GM23338 (cell line): ENCODE measurements at regions not wholly inside any gene's neighbourhood (a gene's known extent, or its start where the extent isn't known, plus 50 kb on each side); places are given as distances from the start of the nearest gene placed in this dataset.

Experiments
- EZH2 ChIP-seq: fragments of 200-600 bp; sonication (generic); IDR thresholded peaks from one replicate; pipeline ENCODE4 v1.8.0; 2017; ENCODE audit warnings: antibody characterized with exemption, mild to moderate bottlenecking, low read depth; ENCODE audit not compliant: unreplicated experiment
- EZH2phosphoT487 ChIP-seq: fragments of 200-600 bp; sonication (generic); IDR thresholded peaks from one replicate; pipeline ENCODE4 v1.8.1; 2018; ENCODE audit warnings: antibody characterized with exemption; ENCODE audit not compliant: unreplicated experiment
- POLR2AphosphoS5 ChIP-seq: IDR thresholded peaks from 2 replicates; pipeline ENCODE4 v1.6.1; 2016; ENCODE audit warnings: antibody characterized with exemption, low read depth
- ZNF114 ChIP-seq: fragments of 250-450 bp; sonication (Bioruptor Pico); IDR thresholded peaks from 2 replicates; pipeline ENCODE4 v1.5.0; 2020; ENCODE audit warnings: mild to moderate bottlenecking, moderate library complexity
- TF ChIP-seq, protein P1 (sequence below), 2 experiments: fragments of 200-600 bp in 1 of 2; sonication (generic) in 1 of 2; conservative IDR thresholded peaks; 2 replicates each; pipeline versions ENCODE4 v1.5.1 to v1.6.1; 2016 to 2017; ENCODE audit warnings: antibody characterized with exemption in 2 of 2, low read depth in 2 of 2, mild to moderate bottlenecking in 2 of 2, moderate library complexity in 1 of 2
- TF ChIP-seq, protein P2 (sequence below): IDR thresholded peaks from one replicate; pipeline ENCODE4 v1.6.1; 2018; ENCODE audit warnings: antibody characterized with exemption; ENCODE audit not compliant: unreplicated experiment
- TF ChIP-seq, protein P3 (sequence below): IDR thresholded peaks from 2 replicates; pipeline ENCODE4 v1.6.1; 2016; ENCODE audit warnings: antibody characterized with exemption

DNA sequence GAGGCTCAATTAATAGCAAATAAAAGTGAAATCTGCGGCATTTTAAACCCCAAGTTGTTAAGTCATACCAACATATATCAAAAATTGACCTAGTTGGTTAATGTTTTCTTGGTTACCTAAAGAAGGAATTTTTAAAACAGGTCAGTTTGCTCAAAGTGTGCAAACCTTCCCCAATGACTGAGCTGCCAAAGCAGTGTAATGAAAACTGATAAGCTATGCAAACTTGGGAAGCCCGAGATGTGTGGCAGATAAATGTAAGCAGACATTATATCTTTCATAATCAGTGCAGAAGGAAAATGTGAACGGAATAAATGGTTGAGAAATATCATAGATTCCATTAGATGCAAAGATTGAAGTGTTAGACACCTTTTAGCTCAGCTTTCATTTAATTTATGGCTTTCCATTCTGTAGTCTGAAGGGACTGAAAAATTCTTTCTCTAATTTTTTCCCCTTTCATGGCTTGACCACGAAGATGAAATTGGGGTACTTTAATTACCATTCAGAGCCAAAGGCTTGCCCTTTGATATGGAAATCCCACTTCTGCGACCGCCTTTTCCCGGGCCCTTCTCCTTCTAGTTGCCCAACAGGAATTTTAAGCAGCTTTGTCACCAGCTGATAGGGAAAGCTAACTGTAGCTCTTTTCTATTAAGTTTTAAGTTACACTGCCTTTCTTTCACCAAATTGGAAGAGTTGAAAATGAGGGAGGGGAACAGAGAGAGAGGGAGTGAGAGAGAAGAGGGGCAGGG is 306.6 kb upstream of the SOX5 start:
- TF ChIP-seq, protein P1, sequence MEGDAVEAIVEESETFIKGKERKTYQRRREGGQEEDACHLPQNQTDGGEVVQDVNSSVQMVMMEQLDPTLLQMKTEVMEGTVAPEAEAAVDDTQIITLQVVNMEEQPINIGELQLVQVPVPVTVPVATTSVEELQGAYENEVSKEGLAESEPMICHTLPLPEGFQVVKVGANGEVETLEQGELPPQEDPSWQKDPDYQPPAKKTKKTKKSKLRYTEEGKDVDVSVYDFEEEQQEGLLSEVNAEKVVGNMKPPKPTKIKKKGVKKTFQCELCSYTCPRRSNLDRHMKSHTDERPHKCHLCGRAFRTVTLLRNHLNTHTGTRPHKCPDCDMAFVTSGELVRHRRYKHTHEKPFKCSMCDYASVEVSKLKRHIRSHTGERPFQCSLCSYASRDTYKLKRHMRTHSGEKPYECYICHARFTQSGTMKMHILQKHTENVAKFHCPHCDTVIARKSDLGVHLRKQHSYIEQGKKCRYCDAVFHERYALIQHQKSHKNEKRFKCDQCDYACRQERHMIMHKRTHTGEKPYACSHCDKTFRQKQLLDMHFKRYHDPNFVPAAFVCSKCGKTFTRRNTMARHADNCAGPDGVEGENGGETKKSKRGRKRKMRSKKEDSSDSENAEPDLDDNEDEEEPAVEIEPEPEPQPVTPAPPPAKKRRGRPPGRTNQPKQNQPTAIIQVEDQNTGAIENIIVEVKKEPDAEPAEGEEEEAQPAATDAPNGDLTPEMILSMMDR (conservative IDR thresholded peaks at IDR 0.05; ENCODE audit: low read depth in 2 of 2) = no peak
- TF ChIP-seq, protein P2, sequence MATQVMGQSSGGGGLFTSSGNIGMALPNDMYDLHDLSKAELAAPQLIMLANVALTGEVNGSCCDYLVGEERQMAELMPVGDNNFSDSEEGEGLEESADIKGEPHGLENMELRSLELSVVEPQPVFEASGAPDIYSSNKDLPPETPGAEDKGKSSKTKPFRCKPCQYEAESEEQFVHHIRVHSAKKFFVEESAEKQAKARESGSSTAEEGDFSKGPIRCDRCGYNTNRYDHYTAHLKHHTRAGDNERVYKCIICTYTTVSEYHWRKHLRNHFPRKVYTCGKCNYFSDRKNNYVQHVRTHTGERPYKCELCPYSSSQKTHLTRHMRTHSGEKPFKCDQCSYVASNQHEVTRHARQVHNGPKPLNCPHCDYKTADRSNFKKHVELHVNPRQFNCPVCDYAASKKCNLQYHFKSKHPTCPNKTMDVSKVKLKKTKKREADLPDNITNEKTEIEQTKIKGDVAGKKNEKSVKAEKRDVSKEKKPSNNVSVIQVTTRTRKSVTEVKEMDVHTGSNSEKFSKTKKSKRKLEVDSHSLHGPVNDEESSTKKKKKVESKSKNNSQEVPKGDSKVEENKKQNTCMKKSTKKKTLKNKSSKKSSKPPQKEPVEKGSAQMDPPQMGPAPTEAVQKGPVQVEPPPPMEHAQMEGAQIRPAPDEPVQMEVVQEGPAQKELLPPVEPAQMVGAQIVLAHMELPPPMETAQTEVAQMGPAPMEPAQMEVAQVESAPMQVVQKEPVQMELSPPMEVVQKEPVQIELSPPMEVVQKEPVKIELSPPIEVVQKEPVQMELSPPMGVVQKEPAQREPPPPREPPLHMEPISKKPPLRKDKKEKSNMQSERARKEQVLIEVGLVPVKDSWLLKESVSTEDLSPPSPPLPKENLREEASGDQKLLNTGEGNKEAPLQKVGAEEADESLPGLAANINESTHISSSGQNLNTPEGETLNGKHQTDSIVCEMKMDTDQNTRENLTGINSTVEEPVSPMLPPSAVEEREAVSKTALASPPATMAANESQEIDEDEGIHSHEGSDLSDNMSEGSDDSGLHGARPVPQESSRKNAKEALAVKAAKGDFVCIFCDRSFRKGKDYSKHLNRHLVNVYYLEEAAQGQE = no peak
- TF ChIP-seq, protein P3, sequence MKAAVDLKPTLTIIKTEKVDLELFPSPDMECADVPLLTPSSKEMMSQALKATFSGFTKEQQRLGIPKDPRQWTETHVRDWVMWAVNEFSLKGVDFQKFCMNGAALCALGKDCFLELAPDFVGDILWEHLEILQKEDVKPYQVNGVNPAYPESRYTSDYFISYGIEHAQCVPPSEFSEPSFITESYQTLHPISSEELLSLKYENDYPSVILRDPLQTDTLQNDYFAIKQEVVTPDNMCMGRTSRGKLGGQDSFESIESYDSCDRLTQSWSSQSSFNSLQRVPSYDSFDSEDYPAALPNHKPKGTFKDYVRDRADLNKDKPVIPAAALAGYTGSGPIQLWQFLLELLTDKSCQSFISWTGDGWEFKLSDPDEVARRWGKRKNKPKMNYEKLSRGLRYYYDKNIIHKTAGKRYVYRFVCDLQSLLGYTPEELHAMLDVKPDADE = no peak
- TF ChIP-seq POLR2AphosphoS5 (no peak), EZH2phosphoT487 (no peak), EZH2 (no peak), ZNF114 (CRISPR knock-in tag) (no peak)
